ENCODE measurements at regions not wholly inside any gene's neighbourhood (a gene's known extent, or its start where the extent isn't known, plus 50 kb on each side); places are given as distances from the start of the nearest gene placed in this dataset.

DNA sequence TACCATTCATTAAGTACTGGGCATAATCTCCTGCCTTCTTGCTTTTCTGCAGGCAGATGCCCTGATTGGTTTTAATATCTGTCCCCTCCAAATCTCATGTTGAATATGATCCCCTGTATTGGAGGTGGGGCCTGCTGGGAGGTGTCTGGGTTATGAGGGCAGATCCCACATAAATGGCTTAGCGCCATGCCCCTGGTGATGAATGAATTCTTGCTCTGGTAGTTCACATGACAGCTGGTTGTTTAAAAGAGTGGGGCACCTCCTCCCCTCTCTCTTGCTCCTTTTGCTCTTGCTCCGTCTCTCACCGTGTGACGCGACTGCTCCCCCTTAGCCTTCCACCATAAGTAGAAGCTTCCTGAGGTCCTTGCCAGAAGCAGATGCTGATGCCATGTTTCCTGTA, 564.0 kb upstream of the BRINP1 start:
- Histone ChIP-seq H3K4me1 (ENCODE audit: control insufficient read depth in 1 of 2, insufficient read depth in 2 of 2, low read length in 2 of 2) (no peaks in the 10 kb centered on the region), H3K36me3 (ENCODE audit: control insufficient read depth in 1 of 2, insufficient read depth in 2 of 2, low read length in 1 of 2) (no peaks in the 10 kb centered on the region), H3K4me3 (ENCODE audit: low read length in 2 of 2) (no peak overlapping the region), H3K27ac (ENCODE audit: low read depth in 1 of 2, low read length in 2 of 2) (no peak overlapping the region), H3K9me3 (ENCODE audit: control insufficient read depth, low read length) (no peaks in the 10 kb centered on the region), H3K27me3 (ENCODE audit: control insufficient read depth in 1 of 2, insufficient read depth in 2 of 2, low read length in 1 of 2) (no peaks in the 10 kb centered on the region)
- intact Hi-C loops (cut with DNase I) = no loop called here
- ATAC-seq (ENCODE audit: low FRiP score) (no peak), DNase-seq (no peak)
- 90 to 94% methylated on average over 5 of the region's 5 CpGs for WGBS, 2 donors

DNA sequence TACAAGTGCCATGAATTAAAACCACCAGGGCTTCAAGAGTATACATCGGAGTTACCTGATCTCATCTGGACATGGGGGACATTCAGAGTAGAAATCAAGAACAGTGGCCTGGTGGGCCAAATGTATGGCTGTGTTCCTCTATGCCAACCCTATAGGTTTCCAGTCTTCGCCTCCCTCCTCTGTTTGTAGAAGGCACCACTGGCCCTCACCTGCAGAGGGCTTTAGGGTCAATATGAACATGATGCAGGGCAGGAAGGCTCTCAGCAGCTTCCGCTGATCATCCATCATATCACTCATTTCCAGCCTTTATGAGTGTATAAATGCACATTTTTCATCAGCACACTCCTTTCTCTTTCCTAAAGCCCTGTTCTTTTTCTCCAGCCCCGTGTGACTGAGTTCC, 555.5 kb upstream of the BRINP1 start:
- H3K9me3 ChIP-seq (ENCODE audit: control insufficient read depth, low read length) = no peaks in the 10 kb centered on the region
- no peaks in the 10 kb centered on the region for H3K4me1 ChIP-seq (ENCODE audit: control insufficient read depth in 1 of 2, insufficient read depth in 2 of 2, low read length in 2 of 2)
- H3K4me3 ChIP-seq (ENCODE audit: low read length in 2 of 2) = no peak overlapping the region
- DNase-seq (no peak), ATAC-seq (ENCODE audit: low FRiP score) (no peak)
- H3K27ac ChIP-seq (ENCODE audit: low read depth in 1 of 2, low read length in 2 of 2) = no peak overlapping the region
- intact Hi-C loops (cut with DNase I) = no loop called here
- H3K27me3 ChIP-seq (ENCODE audit: control insufficient read depth in 1 of 2, insufficient read depth in 2 of 2, low read length in 1 of 2) = no peaks in the 10 kb centered on the region
- 86 to 88% methylated on average over 4 of the region's 4 CpGs for WGBS, 2 donors
- no peaks in the 10 kb centered on the region for H3K36me3 ChIP-seq (ENCODE audit: control insufficient read depth in 1 of 2, insufficient read depth in 2 of 2, low read length in 1 of 2)

DNA sequence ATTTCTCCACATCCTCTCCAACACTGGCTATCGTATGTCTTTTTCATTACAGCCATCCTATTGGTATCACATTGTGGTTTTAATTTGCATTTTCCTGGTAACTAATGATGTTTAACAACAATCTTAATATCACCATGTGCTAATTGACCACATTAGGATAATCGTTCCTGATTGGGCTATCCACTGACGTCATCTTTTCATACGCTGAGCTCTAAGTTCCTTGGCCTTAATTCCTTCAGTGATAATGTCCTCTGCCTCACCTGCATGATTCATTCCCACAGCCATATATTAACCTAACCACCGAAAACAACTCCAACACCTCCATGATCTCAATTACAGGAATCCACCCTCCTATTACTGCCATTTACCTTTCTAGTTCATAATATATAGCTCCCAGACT, 547.9 kb upstream of the BRINP1 start:
- no peak overlapping the region for H3K27ac ChIP-seq (ENCODE audit: low read depth in 1 of 2, low read length in 2 of 2)
- DNase-seq (no peak), ATAC-seq (ENCODE audit: low FRiP score) (no peak)
- H3K9me3 ChIP-seq (ENCODE audit: control insufficient read depth, low read length) = no peaks in the 10 kb centered on the region
- intact Hi-C loops (cut with DNase I) = no loop called here
- H3K4me1 ChIP-seq (ENCODE audit: control insufficient read depth in 1 of 2, insufficient read depth in 2 of 2, low read length in 2 of 2) = no peaks in the 10 kb centered on the region
- WGBS, 2 donors = 89% methylated on average over 5 of the region's 5 CpGs
- no peaks in the 10 kb centered on the region for H3K36me3 ChIP-seq (ENCODE audit: control insufficient read depth in 1 of 2, insufficient read depth in 2 of 2, low read length in 1 of 2)
- no peaks in the 10 kb centered on the region for H3K27me3 ChIP-seq (ENCODE audit: control insufficient read depth in 1 of 2, insufficient read depth in 2 of 2, low read length in 1 of 2)
- H3K4me3 ChIP-seq (ENCODE audit: low read length in 2 of 2) = no peak overlapping the region

DNA sequence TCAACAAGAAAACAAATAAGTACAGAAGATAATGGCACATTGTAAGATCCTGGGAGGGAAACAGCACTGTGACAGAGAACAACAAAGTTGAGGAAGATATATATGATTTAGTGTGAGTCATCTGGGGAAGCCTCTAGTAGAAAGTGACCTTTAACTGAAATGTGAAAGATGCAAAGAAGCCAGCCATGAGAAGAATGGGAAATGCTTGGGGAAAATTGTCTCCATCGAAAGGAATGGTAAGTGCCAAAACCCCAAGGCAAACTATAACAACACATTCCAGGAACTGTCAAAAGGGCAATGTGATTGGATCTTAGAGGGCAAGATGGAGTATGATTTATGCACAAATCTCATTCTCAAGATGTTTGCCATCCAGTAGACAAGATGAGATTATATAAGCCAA, 537.8 kb upstream of the BRINP1 start:
- WGBS, 2 donors = 77 to 88% methylated on average over 1 of the region's 1 CpG
- H3K36me3 ChIP-seq (ENCODE audit: control insufficient read depth in 1 of 2, insufficient read depth in 2 of 2, low read length in 1 of 2) = no peaks in the 10 kb centered on the region
- H3K9me3 ChIP-seq (ENCODE audit: control insufficient read depth, low read length) = peaks cover 2% of the 10 kb centered on the region
- intact Hi-C loops (cut with DNase I) = no loop called here
- H3K27ac ChIP-seq (ENCODE audit: low read depth in 1 of 2, low read length in 2 of 2) = no peak overlapping the region
- no peak for DNase-seq
- H3K4me3 ChIP-seq (ENCODE audit: low read length in 2 of 2) = no peak overlapping the region
- H3K4me1 ChIP-seq (ENCODE audit: control insufficient read depth in 1 of 2, insufficient read depth in 2 of 2, low read length in 2 of 2) = no peaks in the 10 kb centered on the region
- no peak for ATAC-seq (ENCODE audit: low FRiP score)
- H3K27me3 ChIP-seq (ENCODE audit: control insufficient read depth in 1 of 2, insufficient read depth in 2 of 2, low read length in 1 of 2) = no peaks in the 10 kb centered on the region

DNA sequence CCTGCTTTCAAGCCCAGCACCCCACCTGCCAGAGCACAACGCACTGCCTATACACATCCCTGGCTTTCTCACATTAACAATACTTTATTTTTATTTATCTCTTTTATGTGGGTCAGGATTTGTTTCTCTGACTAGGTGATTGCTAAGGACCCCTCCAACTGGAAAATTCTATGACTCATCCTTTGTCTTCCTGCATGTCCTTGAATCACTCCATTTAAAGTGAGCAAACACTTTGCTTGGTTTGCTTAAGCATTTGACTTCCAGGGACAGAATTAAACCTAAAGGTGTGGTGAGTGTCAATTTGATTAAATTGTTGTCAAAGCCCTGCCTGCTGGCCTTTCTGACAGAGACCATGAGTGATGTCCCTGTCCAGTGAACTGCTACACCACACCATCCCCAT, 536.5 kb upstream of the BRINP1 start:
- WGBS, 2 donors = 84 to 97% methylated on average over 1 of the region's 1 CpG

DNA sequence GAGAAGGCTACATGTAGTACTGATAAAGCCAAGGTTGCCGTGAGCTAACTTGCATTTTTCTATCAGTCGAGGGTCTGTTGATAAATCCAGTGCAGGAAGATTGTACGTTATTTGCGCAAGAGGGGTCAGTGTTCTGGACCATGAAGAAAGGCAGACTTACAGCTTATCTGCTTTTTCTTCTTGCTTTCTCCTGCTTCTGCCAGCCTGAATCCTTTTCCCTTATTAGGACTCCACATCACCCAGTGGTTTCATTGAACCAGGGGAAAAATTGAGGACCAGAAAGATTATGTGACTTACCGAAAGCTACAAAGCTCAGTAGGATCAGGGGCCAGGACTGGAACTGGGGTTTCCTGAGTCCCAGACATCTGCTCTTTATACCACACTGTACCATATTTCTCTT, 534.6 kb upstream of the BRINP1 start:
- no peak for DNase-seq
- ATAC-seq (ENCODE audit: low FRiP score) = no peak
- WGBS, 2 donors = 75 to 78% methylated on average over 5 of the region's 5 CpGs

More for the DNA sequence above, 536.5 kb upstream of the BRINP1 start:
- no peaks in the 10 kb centered on the region for H3K36me3 ChIP-seq (ENCODE audit: control insufficient read depth in 1 of 2, insufficient read depth in 2 of 2, low read length in 1 of 2)
- H3K4me1 ChIP-seq (ENCODE audit: control insufficient read depth in 1 of 2, insufficient read depth in 2 of 2, low read length in 2 of 2) = no peaks in the 10 kb centered on the region
- no peak overlapping the region for H3K4me3 ChIP-seq (ENCODE audit: low read length in 2 of 2)
- ATAC-seq (ENCODE audit: low FRiP score) (no peak), DNase-seq (no peak)
- H3K27me3 ChIP-seq (ENCODE audit: control insufficient read depth in 1 of 2, insufficient read depth in 2 of 2, low read length in 1 of 2) = no peaks in the 10 kb centered on the region
- H3K9me3 ChIP-seq (ENCODE audit: control insufficient read depth, low read length) = peaks cover 2% of the 10 kb centered on the region
- H3K27ac ChIP-seq (ENCODE audit: low read depth in 1 of 2, low read length in 2 of 2) = no peak overlapping the region
- intact Hi-C loops (cut with DNase I) = no loop called here

GRCh38 chr9:119902611-119903010, 533.4 kb upstream of the BRINP1 start:
- Histone ChIP-seq H3K27me3 (ENCODE audit: control insufficient read depth in 1 of 2, insufficient read depth in 2 of 2, low read length in 1 of 2) (no peaks in the 10 kb centered on the region), H3K9me3 (ENCODE audit: control insufficient read depth, low read length) (no peaks in the 10 kb centered on the region), H3K4me1 (ENCODE audit: control insufficient read depth in 1 of 2, insufficient read depth in 2 of 2, low read length in 2 of 2) (no peaks in the 10 kb centered on the region), H3K27ac (ENCODE audit: low read depth in 1 of 2, low read length in 2 of 2) (no peak overlapping the region), H3K4me3 (ENCODE audit: low read length in 2 of 2) (no peak overlapping the region), H3K36me3 (ENCODE audit: control insufficient read depth in 1 of 2, insufficient read depth in 2 of 2, low read length in 1 of 2) (no peaks in the 10 kb centered on the region)
- intact Hi-C loops (cut with DNase I) = no loop called here
- 37 to 56% methylated on average over 4 of the region's 4 CpGs for WGBS, 2 donors
- no peak for ATAC-seq (ENCODE audit: low FRiP score)
- DNase-seq = no peak

More for the DNA sequence above, 534.6 kb upstream of the BRINP1 start:
- Histone ChIP-seq H3K27ac (ENCODE audit: low read depth in 1 of 2, low read length in 2 of 2) (no peak overlapping the region), H3K36me3 (ENCODE audit: control insufficient read depth in 1 of 2, insufficient read depth in 2 of 2, low read length in 1 of 2) (no peaks in the 10 kb centered on the region), H3K4me3 (ENCODE audit: low read length in 2 of 2) (no peak overlapping the region), H3K9me3 (ENCODE audit: control insufficient read depth, low read length) (peaks cover 2% of the 10 kb centered on the region), H3K4me1 (ENCODE audit: control insufficient read depth in 1 of 2, insufficient read depth in 2 of 2, low read length in 2 of 2) (no peaks in the 10 kb centered on the region), H3K27me3 (ENCODE audit: control insufficient read depth in 1 of 2, insufficient read depth in 2 of 2, low read length in 1 of 2) (no peaks in the 10 kb centered on the region)
- intact Hi-C loops (cut with DNase I) = no loop called here

DNA sequence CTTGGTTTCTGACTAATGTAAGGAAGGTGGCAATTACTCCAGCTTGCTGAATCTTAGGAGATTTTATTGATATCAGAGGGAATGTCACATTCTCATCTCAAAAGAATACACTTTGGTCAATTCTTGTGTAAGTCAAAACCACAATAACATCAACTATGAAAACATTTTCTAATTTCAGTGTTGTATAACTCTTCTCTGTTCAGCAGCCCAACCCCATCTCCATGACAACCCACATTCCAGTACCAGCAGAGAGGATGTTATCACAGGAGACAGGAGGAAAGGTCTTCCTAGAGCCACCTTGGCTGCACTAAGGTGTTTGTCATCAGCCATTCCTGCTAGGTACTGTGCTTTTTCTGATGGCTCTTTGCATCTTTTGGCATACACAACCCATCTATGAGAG, 529.1 kb upstream of the BRINP1 start:
- Histone ChIP-seq H3K36me3 (ENCODE audit: control insufficient read depth in 1 of 2, insufficient read depth in 2 of 2, low read length in 1 of 2) (no peaks in the 10 kb centered on the region), H3K4me1 (ENCODE audit: control insufficient read depth in 1 of 2, insufficient read depth in 2 of 2, low read length in 2 of 2) (no peaks in the 10 kb centered on the region), H3K27me3 (ENCODE audit: control insufficient read depth in 1 of 2, insufficient read depth in 2 of 2, low read length in 1 of 2) (no peaks in the 10 kb centered on the region), H3K9me3 (ENCODE audit: control insufficient read depth, low read length) (no peaks in the 10 kb centered on the region), H3K27ac (ENCODE audit: low read depth in 1 of 2, low read length in 2 of 2) (no peak overlapping the region), H3K4me3 (ENCODE audit: low read length in 2 of 2) (no peak overlapping the region)
- ATAC-seq (ENCODE audit: low FRiP score) (no peak), DNase-seq (no peak)
- intact Hi-C loops (cut with DNase I) = no loop called here

- whole genome bisulfite sequencing, 2 donors = 38 to 43% methylated on average over 2 of the region's 2 CpGs
- no peaks in the 10 kb centered on the region for H3K36me3 ChIP-seq (ENCODE audit: control insufficient read depth in 1 of 2, insufficient read depth in 2 of 2, low read length in 1 of 2)
- H3K27me3 ChIP-seq (ENCODE audit: control insufficient read depth in 1 of 2, insufficient read depth in 2 of 2, low read length in 1 of 2) = no peaks in the 10 kb centered on the region
- no peak overlapping the region for H3K4me3 ChIP-seq (ENCODE audit: low read length in 2 of 2)
- ATAC-seq (ENCODE audit: low FRiP score) = no peak
- H3K4me1 ChIP-seq (ENCODE audit: control insufficient read depth in 1 of 2, insufficient read depth in 2 of 2, low read length in 2 of 2) = no peaks in the 10 kb centered on the region
- no peak overlapping the region for H3K27ac ChIP-seq (ENCODE audit: low read depth in 1 of 2, low read length in 2 of 2)
- H3K9me3 ChIP-seq (ENCODE audit: control insufficient read depth, low read length) = peaks cover 1% of the 10 kb centered on the region
- intact Hi-C loops (cut with DNase I) = no loop called here
- no peak for DNase-seq
Measured at GRCh38 chr9:119884438-119884837, 515.2 kb upstream of the BRINP1 start.
